ENCODE measurements at regions not wholly inside any gene's neighbourhood (a gene's known extent, or its start where the extent isn't known, plus 50 kb on each side); places are given as distances from the start of the nearest gene placed in this dataset.

GRCh38 chr12:39675263-39675662 lies 55.7 kb upstream of the ABCD2 start (continued):
- TF ChIP-seq VEZF1 (CRISPR knock-in tag; IDR thresholded peaks at IDR 0.05) (no peak), GATAD2B (IDR thresholded peaks at IDR 0.05; ENCODE audit: borderline replicate concordance) (no peak), FOXJ2 (tag; IDR thresholded peaks at IDR 0.05) (no peak), GATA2 (CRISPR knock-in tag; IDR thresholded peaks at IDR 0.05) (no peak), MXD1 (CRISPR knock-in tag; IDR thresholded peaks at IDR 0.05; ENCODE audit: borderline replicate concordance, poor library complexity, severe bottlenecking) (no peak), ZNF134 (CRISPR knock-in tag; conservative IDR thresholded peaks at IDR 0.05) (no peak), PHF8 (IDR thresholded peaks at IDR 0.05; ENCODE audit: borderline replicate concordance, low read length) (no peak)

GRCh38 chr12:39672976-39673375 lies 53.4 kb upstream of the ABCD2 start:
- CTCF ChIA-PET (ENCODE audit: low intra/inter-chr PET ratio): interaction anchor here (0.7 kb wide), 1 partner anchor 814 kb away, joined by 3 read pairs; no protein-coding TSS in a partner anchor
- BruUV-seq (replicated peaks): no TSS peak
- no peak for FAIRE-seq
- TF ChIP-seq BCOR (IDR thresholded peaks at IDR 0.05) (no peak), ZNF212 (CRISPR knock-in tag; IDR thresholded peaks at IDR 0.05) (no peak), PYGO2 (tag; IDR thresholded peaks at IDR 0.05) (no peak), NCOA2 (IDR thresholded peaks at IDR 0.05; ENCODE audit: partially characterized antibody in 2 of 2) (no peak), ZNF395 (CRISPR knock-in tag; IDR thresholded peaks at IDR 0.05) (no peak), ZBTB11 (CRISPR knock-in tag; IDR thresholded peaks at IDR 0.05) (no peak)

More at GRCh38 chr12:39672976-39673375, 53.4 kb upstream of the ABCD2 start:
- no peak for DNase-seq (ENCODE audit: extremely low read depth in 1 of 4, low spot score in 3 of 4)
- H3K9me3 ChIP-seq (replicated peaks; ENCODE audit: control insufficient read depth, insufficient read depth, low read depth, low read length): no peaks in the 10 kb centered on the region
- WGBS (ENCODE audit: insufficient coverage, low coverage, missing lambda C conversion rate): 0% methylated on average over 1 of the region's 1 CpG
- H3K27ac ChIP-seq (ENCODE audit: extremely low read depth, low read depth, low read length): no peak overlapping the region
- no peaks in the 10 kb centered on the region for H4K20me1 ChIP-seq (replicated peaks; ENCODE audit: control insufficient read depth, insufficient read depth, low read length)
- no peaks in the 10 kb centered on the region for H3K36me3 ChIP-seq (ENCODE audit: control insufficient read depth, insufficient read depth, low read length)
- no peak overlapping the region for H2AFZ ChIP-seq (ENCODE audit: low read depth, low read length)
- in situ Hi-C loops (cut with MboI): no loop called here
- ATAC-seq: no peak
- H3K27me3 ChIP-seq (ENCODE audit: control insufficient read depth in 2 of 2, insufficient read depth in 2 of 2, low read length in 2 of 2): no peaks in the 10 kb centered on the region
- H3K4me1 ChIP-seq (replicated peaks in 1 of 2; ENCODE audit: control insufficient read depth in 2 of 2, insufficient read depth in 2 of 2, low read length in 2 of 2): no peaks in the 10 kb centered on the region
- no peak overlapping the region for H3K4me3 ChIP-seq
- POLR2A ChIA-PET: no interaction called here
- no peaks in the 10 kb centered on the region for H3K79me2 ChIP-seq (ENCODE audit: control insufficient read depth, insufficient read depth, low read length)
- H3K9ac ChIP-seq (ENCODE audit: insufficient read depth in 1 of 2, low read depth in 2 of 2, low read length in 2 of 2): no peak overlapping the region
- intact Hi-C loops (cut with micrococcal nuclease): no loop called here
- H3K9me1 ChIP-seq (ENCODE audit: control insufficient read depth, insufficient read depth, low read length): no peaks in the 10 kb centered on the region
- H3K4me2 ChIP-seq (ENCODE audit: insufficient read depth, low read length): no peak overlapping the region

Data from K562 (cell line).